Liver (tissue), 3 donors: ENCODE measurements at regions not wholly inside any gene's neighbourhood (a gene's known extent, or its start where the extent isn't known, plus 50 kb on each side); places are given as distances from the start of the nearest gene placed in this dataset.

ENCODE experiments used
- CTCF ChIP-seq: fragments of 150-350 bp; IDR thresholded peaks from 2 replicates; pipeline ENCODE4 v1.5.1; 2017; ENCODE audit warnings: improper control_type of control experiment, low read depth, low read length; ENCODE audit not compliant: missing input control
- EGR1 ChIP-seq, 2 donors: IDR thresholded peaks; 2 replicates each; pipeline ENCODE4 v1.6.1; 2016 to 2018; ENCODE audit warnings: antibody characterized with exemption in 2 of 2, low read depth in 2 of 2
- GABPA ChIP-seq, 2 donors: IDR thresholded peaks in 1 of 2; conservative IDR thresholded peaks in 1 of 2; 2 replicates each; pipeline ENCODE4 v1.6.1; 2016; ENCODE audit warnings: antibody characterized with exemption in 2 of 2, mild to moderate bottlenecking in 1 of 2, moderate library complexity in 1 of 2
- HNF4A ChIP-seq, 2 donors: conservative IDR thresholded peaks; 2 replicates each; pipeline ENCODE4 v1.6.1; 2016; ENCODE audit warnings: antibody characterized with exemption in 2 of 2, mild to moderate bottlenecking in 2 of 2
- JUND ChIP-seq, 2 donors: IDR thresholded peaks; 2 replicates each; pipeline ENCODE4 v1.6.1; 2016; ENCODE audit warnings: antibody characterized with exemption in 2 of 2
- MAX ChIP-seq: IDR thresholded peaks from 2 replicates; pipeline ENCODE4 v1.6.1; 2016; ENCODE audit warnings: antibody characterized with exemption
- RAD21 ChIP-seq, 2 donors: IDR thresholded peaks; 2 replicates each; pipeline ENCODE4 v1.6.1; 2016; ENCODE audit warnings: antibody characterized with exemption in 2 of 2, mild to moderate bottlenecking in 2 of 2
- SP1 ChIP-seq: IDR thresholded peaks from 2 replicates; pipeline ENCODE4 v1.6.1; 2018; ENCODE audit warnings: antibody characterized with exemption, mild to moderate bottlenecking
- TAF1 ChIP-seq: conservative IDR thresholded peaks from 2 replicates; pipeline ENCODE4 v1.6.1; 2016; ENCODE audit warnings: antibody characterized with exemption, mild to moderate bottlenecking
- ZBTB33 ChIP-seq: IDR thresholded peaks from 2 replicates; pipeline ENCODE4 v1.6.1; 2016; ENCODE audit warnings: antibody characterized with exemption
- donor health status: healthy.
- donor health status: healthy.

GRCh38 chr1:63074321-63074720 is 248.0 kb upstream of the FOXD3 start:
- no peak for TF ChIP-seq EGR1 (IDR thresholded peaks at IDR 0.05; ENCODE audit: low read depth in 2 of 2)
- no peak for TF ChIP-seq CTCF
- TF ChIP-seq ZBTB33, result no peak
- no peak for TF ChIP-seq RAD21 (IDR thresholded peaks at IDR 0.05)
- TF ChIP-seq MAX, result no peak
- TF ChIP-seq JUND (IDR thresholded peaks at IDR 0.05), result no peak
- no peak for TF ChIP-seq HNF4A (conservative IDR thresholded peaks at IDR 0.05)
- TF ChIP-seq TAF1, result no peak
- no peak for TF ChIP-seq GABPA (IDR thresholded peaks at IDR 0.05 in 1 of 2, conservative IDR thresholded peaks at IDR 0.05 in 1 of 2)
- no peak for TF ChIP-seq SP1
